SK-N-SH (cell line): ENCODE measurements at regions not wholly inside any gene's neighbourhood (a gene's known extent, or its start where the extent isn't known, plus 50 kb on each side); places are given as distances from the start of the nearest gene placed in this dataset.

Experiments used
- CTCF ChIP-seq: fragments of 200-600 bp; sonication (generic); IDR thresholded peaks from 2 replicates; pipeline ENCODE4 v1.6.1; 2017; ENCODE audit warnings: antibody characterized with exemption, mild to moderate bottlenecking, moderate library complexity
- ELF1 ChIP-seq: IDR thresholded peaks from 2 replicates; pipeline ENCODE4 v1.4.0; 2012
- EZH2phosphoT487 ChIP-seq: fragments of 200-600 bp; sonication (generic); IDR thresholded peaks from 2 replicates; pipeline ENCODE4 v1.6.1; 2017; ENCODE audit warnings: low read depth, mixed run types, mild to moderate bottlenecking, antibody characterized with exemption, moderate library complexity, borderline replicate concordance
- GATA2 ChIP-seq: sonication (generic); formaldehyde crosslinking; IDR thresholded peaks from 2 replicates; pipeline ENCODE4 v1.5.0; 2020; ENCODE audit warnings: mild to moderate bottlenecking, missing genetic modification reagents
- MAX ChIP-seq: IDR thresholded peaks from 2 replicates; pipeline ENCODE4 v1.4.0; 2012; ENCODE audit warnings: low read depth
- PBX3 ChIP-seq: IDR thresholded peaks from 2 replicates; pipeline ENCODE4; 2012
- SMC3 ChIP-seq: IDR thresholded peaks from 2 replicates; pipeline ENCODE4 v1.6.1; 2012; ENCODE audit warnings: low read depth, low read length, improper control_type of control experiment
- USF1 ChIP-seq: IDR thresholded peaks from 2 replicates; pipeline ENCODE4 v1.4.0; 2012; ENCODE audit warnings: low read depth, borderline replicate concordance
- YY1 ChIP-seq: IDR thresholded peaks from 2 replicates; pipeline ENCODE4 v1.4.0; 2012; ENCODE audit warnings: low read depth, mild to moderate bottlenecking

DNA sequence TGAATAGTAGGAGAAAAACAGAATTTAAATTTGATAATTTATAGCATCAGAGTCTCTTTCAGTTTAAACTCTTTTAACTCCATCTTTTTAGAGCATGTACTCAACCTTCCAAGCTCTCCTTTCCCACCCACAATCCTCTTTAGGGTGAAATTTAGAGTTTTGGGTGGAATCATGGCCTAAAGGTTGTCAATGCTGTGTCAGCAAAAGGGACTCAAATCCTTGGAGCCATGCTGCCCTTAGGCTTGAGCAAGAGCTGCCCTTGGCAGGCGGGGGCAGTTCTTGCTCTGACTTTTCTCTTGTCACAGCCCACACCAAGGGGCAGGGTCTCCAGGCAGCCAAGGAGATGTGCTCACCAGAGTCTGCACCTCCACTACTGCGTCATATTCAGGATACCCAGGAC is 102.4 kb downstream of the MTX3 start:
- TF ChIP-seq CTCF, result no peak
- TF ChIP-seq SMC3, result no peak
- no peak for TF ChIP-seq YY1
- TF ChIP-seq PBX3, result no peak
- TF ChIP-seq ELF1, result no peak
- no peak for TF ChIP-seq MAX
- TF ChIP-seq USF1, result no peak
- TF ChIP-seq EZH2phosphoT487, result no peak
- no peak for TF ChIP-seq GATA2 (CRISPR knock-in tag)
